GM23338 (cell line): ENCODE measurements at regions not wholly inside any gene's neighbourhood (a gene's known extent, or its start where the extent isn't known, plus 50 kb on each side); places are given as distances from the start of the nearest gene placed in this dataset.

Experiments used
- ATAC-seq: fragments of 200-7000 bp; cut with Tn5 transposase; 3 replicates; pipeline ENCODE4 v1.9.1; 2020
- DNase-seq: peaks from one replicate; pipeline ENCODE4 v3.0.0-alpha.2; 2015; ENCODE audit warnings: low spot score
- H2AFZ ChIP-seq: fragments of 200-600 bp; sonication (generic); 2 replicates; pipeline ENCODE4 v1.8.0; 2016; ENCODE audit warnings: antibody characterized with exemption, mild to moderate bottlenecking, moderate library complexity
- H3F3A ChIP-seq: fragments of 200-600 bp; sonication (generic); replicated peaks from 2 replicates; pipeline ENCODE4 v1.8.0; 2017; ENCODE audit warnings: antibody characterized with exemption, mixed run types, low read depth
- H3K27ac ChIP-seq: fragments of 200-600 bp; sonication (generic); 2 replicates; pipeline ENCODE4 v1.6.1; 2016; ENCODE audit warnings: low read depth
- H3K27me3 ChIP-seq: fragments of 200-600 bp; sonication (generic); 2 replicates; pipeline ENCODE4 v1.8.0; 2016; ENCODE audit warnings: mild to moderate bottlenecking, mixed run types, moderate library complexity; ENCODE audit not compliant: insufficient read depth
- H3K36me3 ChIP-seq: fragments of 200-600 bp; sonication (generic); 2 replicates; pipeline ENCODE4 v1.8.0; 2016; ENCODE audit warnings: mild to moderate bottlenecking; ENCODE audit not compliant: insufficient read depth
- H3K4me1 ChIP-seq: fragments of 200-600 bp; sonication (generic); 2 replicates; pipeline ENCODE4 v1.8.0; 2016; ENCODE audit warnings: mild to moderate bottlenecking, moderate library complexity; ENCODE audit not compliant: insufficient read depth
- H3K4me2 ChIP-seq: fragments of 200-600 bp; sonication (generic); 2 replicates; pipeline ENCODE4 v1.7.1; 2017; ENCODE audit warnings: mixed run types
- H3K4me3 ChIP-seq: fragments of 200-600 bp; sonication (generic); 2 replicates; pipeline ENCODE4 v1.6.1; 2016; ENCODE audit warnings: mixed run types
- H3K79me2 ChIP-seq: fragments of 200-600 bp; sonication (generic); replicated peaks from 2 replicates; pipeline ENCODE4 v1.8.0; 2017; ENCODE audit warnings: mild to moderate bottlenecking; ENCODE audit not compliant: insufficient read depth
- H3K9me2 ChIP-seq: fragments of 200-600 bp; sonication (generic); 2 replicates; pipeline ENCODE4 v1.8.0; 2017; ENCODE audit not compliant: insufficient read depth
- H4K20me1 ChIP-seq: fragments of 200-600 bp; sonication (generic); replicated peaks from 2 replicates; pipeline ENCODE4 v1.8.0; 2017; ENCODE audit warnings: mild to moderate bottlenecking; ENCODE audit not compliant: insufficient read depth
- H3K27ac Mint-ChIP-seq: 2 replicates; pipeline ENCODE4 v1.8.0; 2020; ENCODE audit warnings: inconsistent platforms, mild to moderate bottlenecking, moderate library complexity, mixed read lengths
- H3K27me3 Mint-ChIP-seq: 3 replicates; pipeline ENCODE4 v1.8.0; 2022; ENCODE audit warnings: low read depth, mild to moderate bottlenecking, moderate library complexity, mixed read lengths, inconsistent platforms; ENCODE audit not compliant: insufficient read depth, poor library complexity
- H3K36me3 Mint-ChIP-seq: 3 replicates; pipeline ENCODE4 v1.8.0; 2021; ENCODE audit warnings: low read depth, mild to moderate bottlenecking, inconsistent platforms, moderate library complexity, mixed read lengths
- H3K4me1 Mint-ChIP-seq: 3 replicates; pipeline ENCODE4 v1.8.0; 2020; ENCODE audit warnings: mild to moderate bottlenecking, inconsistent platforms, mixed read lengths
- H3K4me3 Mint-ChIP-seq: 3 replicates; pipeline ENCODE4 v1.8.0; 2021; ENCODE audit warnings: moderate library complexity, mild to moderate bottlenecking, inconsistent platforms, mixed read lengths
- H3K9me3 Mint-ChIP-seq: 3 replicates; pipeline ENCODE4 v1.8.0; 2020; ENCODE audit warnings: moderate library complexity, mild to moderate bottlenecking, inconsistent platforms, mixed read lengths
- CTCF ChIP-seq, 2 experiments: fragments of 200-600 bp in 1 of 2; sonication (generic) in 1 of 2; conservative IDR thresholded peaks; 2 replicates each; pipeline versions ENCODE4 v1.5.1 to v1.6.1; 2016 to 2017; ENCODE audit warnings: antibody characterized with exemption in 2 of 2, low read depth in 2 of 2, mild to moderate bottlenecking in 2 of 2, moderate library complexity in 1 of 2
- ETS1 ChIP-seq: IDR thresholded peaks from 2 replicates; pipeline ENCODE4 v1.6.1; 2016; ENCODE audit warnings: antibody characterized with exemption
- EZH2 ChIP-seq: fragments of 200-600 bp; sonication (generic); IDR thresholded peaks from one replicate; pipeline ENCODE4 v1.8.0; 2017; ENCODE audit warnings: antibody characterized with exemption, mild to moderate bottlenecking, low read depth; ENCODE audit not compliant: unreplicated experiment
- EZH2phosphoT487 ChIP-seq: fragments of 200-600 bp; sonication (generic); IDR thresholded peaks from one replicate; pipeline ENCODE4 v1.8.1; 2018; ENCODE audit warnings: antibody characterized with exemption; ENCODE audit not compliant: unreplicated experiment
- STAT1 ChIP-seq: IDR thresholded peaks from one replicate; pipeline ENCODE4 v1.6.1; 2016; ENCODE audit warnings: antibody characterized with exemption; ENCODE audit not compliant: unreplicated experiment
- ZNF114 ChIP-seq: fragments of 250-450 bp; sonication (Bioruptor Pico); IDR thresholded peaks from 2 replicates; pipeline ENCODE4 v1.5.0; 2020; ENCODE audit warnings: mild to moderate bottlenecking, moderate library complexity
- TF ChIP-seq, protein P1 (sequence below): IDR thresholded peaks from one replicate; pipeline ENCODE4 v1.6.1; 2018; ENCODE audit warnings: antibody characterized with exemption; ENCODE audit not compliant: unreplicated experiment
- TF ChIP-seq, protein P2 (sequence below): fragments of 250-450 bp; sonication (Bioruptor Pico); IDR thresholded peaks from 2 replicates; pipeline ENCODE4 v1.5.0; 2020; ENCODE audit warnings: mild to moderate bottlenecking, moderate library complexity

DNA sequence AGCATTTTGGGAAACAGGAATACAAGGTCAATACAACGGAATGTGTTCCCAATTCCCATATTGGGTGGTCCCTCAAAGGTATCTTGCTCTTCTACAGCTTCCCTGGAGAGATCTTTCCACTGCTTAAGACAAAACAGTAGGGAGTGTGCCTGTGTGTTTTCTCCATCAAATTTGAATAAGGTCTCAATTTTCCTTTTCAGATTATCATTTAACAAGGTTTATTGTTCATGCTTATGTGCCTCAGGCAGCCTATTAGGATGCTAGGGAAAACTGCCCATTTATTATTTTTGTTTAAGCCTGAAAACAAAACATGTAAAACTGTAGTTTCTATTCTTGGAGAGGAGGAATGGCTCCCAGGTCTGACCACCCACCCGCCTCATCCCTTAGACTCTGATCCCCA lies 622.7 kb downstream of the LMO4 start:
- Mint-ChIP-seq H3K36me3 (no peaks in the 10 kb centered on the region), H3K27me3 (peaks cover 2% of the 10 kb centered on the region), H3K9me3 (no peaks in the 10 kb centered on the region), H3K4me3 (no peak overlapping the region), H3K27ac (no peak overlapping the region), H3K4me1 (peaks cover 12% of the 10 kb centered on the region)
- H3K27ac ChIP-seq, result no peak overlapping the region
- no peaks in the 10 kb centered on the region for H3F3A ChIP-seq
- H3K9me2 ChIP-seq, result no peaks in the 10 kb centered on the region
- H4K20me1 ChIP-seq, result no peaks in the 10 kb centered on the region
- no peak; the same call in 2 of the 3 replicates for ATAC-seq
- no peak for DNase-seq
- H3K4me1 ChIP-seq, result no peaks in the 10 kb centered on the region; the same call in 1 of the 2 replicates
- H2AFZ ChIP-seq, result no peak overlapping the region
- no peak overlapping the region for H3K4me2 ChIP-seq
- H3K4me3 ChIP-seq, result no peak overlapping the region
- H3K27me3 ChIP-seq, result no peaks in the 10 kb centered on the region
- TF ChIP-seq EZH2 (no peak), ETS1 (no peak), EZH2phosphoT487 (no peak), ZNF114 (CRISPR knock-in tag) (no peak), CTCF (conservative IDR thresholded peaks at IDR 0.05; ENCODE audit: low read depth in 2 of 2) (no peak), STAT1 (no peak)
- TF ChIP-seq, protein P1, sequence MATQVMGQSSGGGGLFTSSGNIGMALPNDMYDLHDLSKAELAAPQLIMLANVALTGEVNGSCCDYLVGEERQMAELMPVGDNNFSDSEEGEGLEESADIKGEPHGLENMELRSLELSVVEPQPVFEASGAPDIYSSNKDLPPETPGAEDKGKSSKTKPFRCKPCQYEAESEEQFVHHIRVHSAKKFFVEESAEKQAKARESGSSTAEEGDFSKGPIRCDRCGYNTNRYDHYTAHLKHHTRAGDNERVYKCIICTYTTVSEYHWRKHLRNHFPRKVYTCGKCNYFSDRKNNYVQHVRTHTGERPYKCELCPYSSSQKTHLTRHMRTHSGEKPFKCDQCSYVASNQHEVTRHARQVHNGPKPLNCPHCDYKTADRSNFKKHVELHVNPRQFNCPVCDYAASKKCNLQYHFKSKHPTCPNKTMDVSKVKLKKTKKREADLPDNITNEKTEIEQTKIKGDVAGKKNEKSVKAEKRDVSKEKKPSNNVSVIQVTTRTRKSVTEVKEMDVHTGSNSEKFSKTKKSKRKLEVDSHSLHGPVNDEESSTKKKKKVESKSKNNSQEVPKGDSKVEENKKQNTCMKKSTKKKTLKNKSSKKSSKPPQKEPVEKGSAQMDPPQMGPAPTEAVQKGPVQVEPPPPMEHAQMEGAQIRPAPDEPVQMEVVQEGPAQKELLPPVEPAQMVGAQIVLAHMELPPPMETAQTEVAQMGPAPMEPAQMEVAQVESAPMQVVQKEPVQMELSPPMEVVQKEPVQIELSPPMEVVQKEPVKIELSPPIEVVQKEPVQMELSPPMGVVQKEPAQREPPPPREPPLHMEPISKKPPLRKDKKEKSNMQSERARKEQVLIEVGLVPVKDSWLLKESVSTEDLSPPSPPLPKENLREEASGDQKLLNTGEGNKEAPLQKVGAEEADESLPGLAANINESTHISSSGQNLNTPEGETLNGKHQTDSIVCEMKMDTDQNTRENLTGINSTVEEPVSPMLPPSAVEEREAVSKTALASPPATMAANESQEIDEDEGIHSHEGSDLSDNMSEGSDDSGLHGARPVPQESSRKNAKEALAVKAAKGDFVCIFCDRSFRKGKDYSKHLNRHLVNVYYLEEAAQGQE, result no peak
- TF ChIP-seq, protein P2, sequence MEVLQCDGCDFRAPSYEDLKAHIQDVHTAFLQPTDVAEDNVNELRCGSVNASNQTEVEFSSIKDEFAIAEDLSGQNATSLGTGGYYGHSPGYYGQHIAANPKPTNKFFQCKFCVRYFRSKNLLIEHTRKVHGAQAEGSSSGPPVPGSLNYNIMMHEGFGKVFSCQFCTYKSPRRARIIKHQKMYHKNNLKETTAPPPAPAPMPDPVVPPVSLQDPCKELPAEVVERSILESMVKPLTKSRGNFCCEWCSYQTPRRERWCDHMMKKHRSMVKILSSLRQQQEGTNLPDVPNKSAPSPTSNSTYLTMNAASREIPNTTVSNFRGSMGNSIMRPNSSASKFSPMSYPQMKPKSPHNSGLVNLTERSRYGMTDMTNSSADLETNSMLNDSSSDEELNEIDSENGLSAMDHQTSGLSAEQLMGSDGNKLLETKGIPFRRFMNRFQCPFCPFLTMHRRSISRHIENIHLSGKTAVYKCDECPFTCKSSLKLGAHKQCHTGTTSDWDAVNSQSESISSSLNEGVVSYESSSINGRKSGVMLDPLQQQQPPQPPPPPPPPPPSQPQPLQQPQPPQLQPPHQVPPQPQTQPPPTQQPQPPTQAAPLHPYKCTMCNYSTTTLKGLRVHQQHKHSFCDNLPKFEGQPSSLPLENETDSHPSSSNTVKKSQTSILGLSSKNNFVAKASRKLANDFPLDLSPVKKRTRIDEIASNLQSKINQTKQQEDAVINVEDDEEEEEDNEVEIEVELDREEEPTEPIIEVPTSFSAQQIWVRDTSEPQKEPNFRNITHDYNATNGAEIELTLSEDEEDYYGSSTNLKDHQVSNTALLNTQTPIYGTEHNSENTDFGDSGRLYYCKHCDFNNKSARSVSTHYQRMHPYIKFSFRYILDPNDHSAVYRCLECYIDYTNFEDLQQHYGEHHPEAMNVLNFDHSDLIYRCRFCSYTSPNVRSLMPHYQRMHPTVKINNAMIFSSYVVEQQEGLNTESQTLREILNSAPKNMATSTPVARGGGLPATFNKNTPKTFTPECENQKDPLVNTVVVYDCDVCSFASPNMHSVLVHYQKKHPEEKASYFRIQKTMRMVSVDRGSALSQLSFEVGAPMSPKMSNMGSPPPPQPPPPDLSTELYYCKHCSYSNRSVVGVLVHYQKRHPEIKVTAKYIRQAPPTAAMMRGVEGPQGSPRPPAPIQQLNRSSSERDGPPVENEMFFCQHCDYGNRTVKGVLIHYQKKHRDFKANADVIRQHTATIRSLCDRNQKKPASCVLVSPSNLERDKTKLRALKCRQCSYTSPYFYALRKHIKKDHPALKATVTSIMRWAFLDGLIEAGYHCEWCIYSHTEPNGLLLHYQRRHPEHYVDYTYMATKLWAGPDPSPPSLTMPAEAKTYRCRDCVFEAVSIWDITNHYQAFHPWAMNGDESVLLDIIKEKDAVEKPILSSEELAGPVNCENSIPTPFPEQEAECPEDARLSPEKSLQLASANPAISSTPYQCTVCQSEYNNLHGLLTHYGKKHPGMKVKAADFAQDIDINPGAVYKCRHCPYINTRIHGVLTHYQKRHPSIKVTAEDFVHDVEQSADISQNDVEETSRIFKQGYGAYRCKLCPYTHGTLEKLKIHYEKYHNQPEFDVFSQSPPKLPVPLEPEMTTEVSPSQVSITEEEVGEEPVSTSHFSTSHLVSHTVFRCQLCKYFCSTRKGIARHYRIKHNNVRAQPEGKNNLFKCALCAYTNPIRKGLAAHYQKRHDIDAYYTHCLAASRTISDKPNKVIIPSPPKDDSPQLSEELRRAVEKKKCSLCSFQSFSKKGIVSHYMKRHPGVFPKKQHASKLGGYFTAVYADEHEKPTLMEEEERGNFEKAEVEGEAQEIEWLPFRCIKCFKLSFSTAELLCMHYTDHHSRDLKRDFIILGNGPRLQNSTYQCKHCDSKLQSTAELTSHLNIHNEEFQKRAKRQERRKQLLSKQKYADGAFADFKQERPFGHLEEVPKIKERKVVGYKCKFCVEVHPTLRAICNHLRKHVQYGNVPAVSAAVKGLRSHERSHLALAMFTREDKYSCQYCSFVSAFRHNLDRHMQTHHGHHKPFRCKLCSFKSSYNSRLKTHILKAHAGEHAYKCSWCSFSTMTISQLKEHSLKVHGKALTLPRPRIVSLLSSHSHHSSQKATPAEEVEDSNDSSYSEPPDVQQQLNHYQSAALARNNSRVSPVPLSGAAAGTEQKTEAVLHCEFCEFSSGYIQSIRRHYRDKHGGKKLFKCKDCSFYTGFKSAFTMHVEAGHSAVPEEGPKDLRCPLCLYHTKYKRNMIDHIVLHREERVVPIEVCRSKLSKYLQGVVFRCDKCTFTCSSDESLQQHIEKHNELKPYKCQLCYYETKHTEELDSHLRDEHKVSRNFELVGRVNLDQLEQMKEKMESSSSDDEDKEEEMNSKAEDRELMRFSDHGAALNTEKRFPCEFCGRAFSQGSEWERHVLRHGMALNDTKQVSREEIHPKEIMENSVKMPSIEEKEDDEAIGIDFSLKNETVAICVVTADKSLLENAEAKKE (CRISPR knock-in tag), result no peak
- H3K36me3 ChIP-seq, result no peaks in the 10 kb centered on the region; the same call in 1 of the 2 replicates
- no peaks in the 10 kb centered on the region for H3K79me2 ChIP-seq
